DND-41 (cell line): ENCODE measurements at regions not wholly inside any gene's neighbourhood (a gene's known extent, or its start where the extent isn't known, plus 50 kb on each side); places are given as distances from the start of the nearest gene placed in this dataset.

Experiments used
- EZH2 ChIP-seq: IDR thresholded peaks from 3 replicates; pipeline ENCODE4 v1.6.1; 2012; ENCODE audit warnings: borderline replicate concordance, low read depth, mild to moderate bottlenecking, moderate library complexity, low read length, inconsistent platforms; ENCODE audit not compliant: severe bottlenecking
- TF ChIP-seq, protein P1 (sequence below): IDR thresholded peaks from 2 replicates; pipeline ENCODE4 v1.5.1; 2012; ENCODE audit warnings: borderline replicate concordance, low read length, moderate library complexity, mild to moderate bottlenecking; ENCODE audit not compliant: poor library complexity, severe bottlenecking; ENCODE audit errors: extremely low read depth

DNA sequence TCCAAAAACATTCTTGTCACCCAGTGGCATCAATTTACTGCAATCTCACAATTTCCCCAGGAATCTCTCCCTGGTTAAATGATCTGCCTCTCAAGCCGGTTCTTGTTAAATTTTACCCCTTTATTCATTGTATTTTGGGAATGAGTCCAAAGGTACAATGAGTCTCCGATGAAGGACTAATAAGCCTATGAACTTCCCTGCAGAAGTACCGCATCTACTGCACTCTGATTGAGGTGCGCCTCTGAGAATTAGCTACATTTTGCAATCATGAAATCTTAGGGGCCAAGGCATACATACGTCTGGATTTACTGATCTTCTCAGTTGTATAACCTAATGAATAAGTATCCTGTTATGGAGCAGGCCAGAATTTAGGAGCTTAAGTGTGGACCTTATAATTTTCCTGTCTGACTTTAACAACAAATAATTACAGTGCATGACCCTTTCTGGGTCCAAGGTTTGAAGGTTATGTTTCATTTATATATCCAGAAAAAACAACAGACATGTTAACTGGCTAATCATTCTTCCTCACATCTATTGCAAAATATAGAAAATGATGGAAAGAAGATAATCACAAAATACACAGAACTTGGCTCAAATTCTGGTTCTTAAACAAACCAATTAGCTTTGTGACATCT is 261.8 kb upstream of the NRXN1 start:
- no peak for TF ChIP-seq EZH2
- TF ChIP-seq, protein P1, sequence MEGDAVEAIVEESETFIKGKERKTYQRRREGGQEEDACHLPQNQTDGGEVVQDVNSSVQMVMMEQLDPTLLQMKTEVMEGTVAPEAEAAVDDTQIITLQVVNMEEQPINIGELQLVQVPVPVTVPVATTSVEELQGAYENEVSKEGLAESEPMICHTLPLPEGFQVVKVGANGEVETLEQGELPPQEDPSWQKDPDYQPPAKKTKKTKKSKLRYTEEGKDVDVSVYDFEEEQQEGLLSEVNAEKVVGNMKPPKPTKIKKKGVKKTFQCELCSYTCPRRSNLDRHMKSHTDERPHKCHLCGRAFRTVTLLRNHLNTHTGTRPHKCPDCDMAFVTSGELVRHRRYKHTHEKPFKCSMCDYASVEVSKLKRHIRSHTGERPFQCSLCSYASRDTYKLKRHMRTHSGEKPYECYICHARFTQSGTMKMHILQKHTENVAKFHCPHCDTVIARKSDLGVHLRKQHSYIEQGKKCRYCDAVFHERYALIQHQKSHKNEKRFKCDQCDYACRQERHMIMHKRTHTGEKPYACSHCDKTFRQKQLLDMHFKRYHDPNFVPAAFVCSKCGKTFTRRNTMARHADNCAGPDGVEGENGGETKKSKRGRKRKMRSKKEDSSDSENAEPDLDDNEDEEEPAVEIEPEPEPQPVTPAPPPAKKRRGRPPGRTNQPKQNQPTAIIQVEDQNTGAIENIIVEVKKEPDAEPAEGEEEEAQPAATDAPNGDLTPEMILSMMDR, result no peak
